Body of pancreas (tissue), 4 donors: ENCODE measurements at regions not wholly inside any gene's neighbourhood (a gene's known extent, or its start where the extent isn't known, plus 50 kb on each side); places are given as distances from the start of the nearest gene placed in this dataset.

Experiments used
- ATAC-seq: fragments of 150-250 bp; one replicate; pipeline ENCODE4 v1.9.1; 2016
- DNase-seq, 4 donors: peaks; one replicate each; pipeline ENCODE4 v3.0.0-alpha.2; 2019
- H3K27ac ChIP-seq, 4 donors: fragments of 200-600 bp; sonication (generic); 1 replicate in 3 of 4; 2 replicates in 1 of 4; pipeline versions ENCODE4 v1.5.1 to v1.6.1; 2016 to 2019; ENCODE audit warnings: mild to moderate bottlenecking in 1 of 4, mixed read lengths in 1 of 4, moderate library complexity in 1 of 4
- H3K27me3 ChIP-seq, 2 donors: fragments of 200-600 bp; sonication (generic); one replicate each; pipeline ENCODE4 v1.6.0; 2016; ENCODE audit warnings: mild to moderate bottlenecking in 1 of 2
- H3K36me3 ChIP-seq, 2 donors: fragments of 200-600 bp; sonication (generic); replicated peaks in 1 of 2; 2 replicates each; pipeline ENCODE4 v1.5.1; 2016; ENCODE audit warnings: low read depth in 2 of 2; ENCODE audit not compliant: insufficient read depth in 1 of 2
- H3K4me1 ChIP-seq: fragments of 200-600 bp; sonication (generic); one replicate; pipeline ENCODE4 v1.6.0; 2016
- H3K4me3 ChIP-seq, 2 donors: fragments of 200-600 bp; sonication (generic); 1 replicate in 1 of 2; 2 replicates in 1 of 2; pipeline ENCODE4 v1.5.1; 2016 to 2019
- H3K9me3 ChIP-seq, 3 donors: fragments of 200-600 bp; sonication (generic); 1 replicate in 2 of 3; 2 replicates in 1 of 3; pipeline ENCODE4 v1.5.1; 2016
- POLR2A ChIP-seq, 3 donors: fragments of 450-650 bp; IDR thresholded peaks; one replicate each; pipeline ENCODE4 v1.6.1; 2016; ENCODE audit warnings: antibody characterized with exemption in 3 of 3, mild to moderate bottlenecking in 2 of 3
- WGBS, 2 donors: methylation state at CpG; one replicate each; pipeline ENCODE4 v1.1.5; 2017; 5-methylcytosine and 5-hydroxymethylcytosine counted together
- intact Hi-C: fragments of 100-400 bp; cut with DNase I; formaldehyde crosslinking; loops from one replicate; pipeline ENCODE4 v1.15.1; 2023
- TF ChIP-seq, protein P1 (sequence below), 7 experiments: fragments of 450-650 bp in 4 of 7; fragments of 200-600 bp in 3 of 7; sonication (generic) in 3 of 7; IDR thresholded peaks; one replicate each; pipeline ENCODE4 v1.5.1; 2016 to 2019; ENCODE audit warnings: antibody characterized with exemption in 7 of 7

- H3K4me1 ChIP-seq: peaks cover 4% of the 10 kb centered on the region
- intact Hi-C loops: no loop called here
- no peak for ATAC-seq
- no peak for DNase-seq
- no peak overlapping the region for H3K27ac ChIP-seq
- H3K36me3 ChIP-seq: no peaks in the 10 kb centered on the region
- no peak for TF ChIP-seq POLR2A (IDR thresholded peaks at IDR 0.05)
- TF ChIP-seq, protein P1, sequence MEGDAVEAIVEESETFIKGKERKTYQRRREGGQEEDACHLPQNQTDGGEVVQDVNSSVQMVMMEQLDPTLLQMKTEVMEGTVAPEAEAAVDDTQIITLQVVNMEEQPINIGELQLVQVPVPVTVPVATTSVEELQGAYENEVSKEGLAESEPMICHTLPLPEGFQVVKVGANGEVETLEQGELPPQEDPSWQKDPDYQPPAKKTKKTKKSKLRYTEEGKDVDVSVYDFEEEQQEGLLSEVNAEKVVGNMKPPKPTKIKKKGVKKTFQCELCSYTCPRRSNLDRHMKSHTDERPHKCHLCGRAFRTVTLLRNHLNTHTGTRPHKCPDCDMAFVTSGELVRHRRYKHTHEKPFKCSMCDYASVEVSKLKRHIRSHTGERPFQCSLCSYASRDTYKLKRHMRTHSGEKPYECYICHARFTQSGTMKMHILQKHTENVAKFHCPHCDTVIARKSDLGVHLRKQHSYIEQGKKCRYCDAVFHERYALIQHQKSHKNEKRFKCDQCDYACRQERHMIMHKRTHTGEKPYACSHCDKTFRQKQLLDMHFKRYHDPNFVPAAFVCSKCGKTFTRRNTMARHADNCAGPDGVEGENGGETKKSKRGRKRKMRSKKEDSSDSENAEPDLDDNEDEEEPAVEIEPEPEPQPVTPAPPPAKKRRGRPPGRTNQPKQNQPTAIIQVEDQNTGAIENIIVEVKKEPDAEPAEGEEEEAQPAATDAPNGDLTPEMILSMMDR (IDR thresholded peaks at IDR 0.05): no peak
- H3K4me3 ChIP-seq: no peak overlapping the region
- H3K9me3 ChIP-seq: no peaks in the 10 kb centered on the region
- H3K27me3 ChIP-seq: no peaks in the 10 kb centered on the region
- WGBS, 2 donors: 91 to 92% methylated on average over 4 of the region's 4 CpGs
Observed at GRCh38 chr6:134506162-134506561, 188.2 kb upstream of the SGK1 start.

- Histone ChIP-seq H3K9me3 (no peaks in the 10 kb centered on the region), H3K4me1 (peaks cover 12% of the 10 kb centered on the region), H3K27me3 (no peaks in the 10 kb centered on the region), H3K36me3 (no peaks in the 10 kb centered on the region), H3K27ac (no peak overlapping the region), H3K4me3 (no peak overlapping the region)
- intact Hi-C loops: no loop called here
- DNase-seq: no peak
- TF ChIP-seq POLR2A (IDR thresholded peaks at IDR 0.05): no peak
- TF ChIP-seq, protein P1 (IDR thresholded peaks at IDR 0.05): no peak
- 88 to 89% methylated on average over 7 of the region's 7 CpGs for WGBS, 2 donors
- ATAC-seq: no peak
Observed at GRCh38 chr6:134503585-134504281, 185.8 kb upstream of the SGK1 start.

- no peaks in the 10 kb centered on the region for H3K9me3 ChIP-seq
- H3K4me1 ChIP-seq: peaks cover 12% of the 10 kb centered on the region
- DNase-seq (peak in 1 of 4 donors; percentile 38), ATAC-seq (no peak)
- intact Hi-C loops: no loop called here
- peak overlapping the region in 2 of 4 donors; percentile 24 to 33 for H3K27ac ChIP-seq
- no peaks in the 10 kb centered on the region for H3K36me3 ChIP-seq
- no peaks in the 10 kb centered on the region for H3K27me3 ChIP-seq
- WGBS, 2 donors: 53 to 73% methylated on average over 12 of the region's 12 CpGs
- no peak for TF ChIP-seq POLR2A (IDR thresholded peaks at IDR 0.05)
- TF ChIP-seq, protein P1 (IDR thresholded peaks at IDR 0.05): no peak
- H3K4me3 ChIP-seq: no peak overlapping the region
Observed at GRCh38 chr6:134502614-134503549, 185.0 kb upstream of the SGK1 start.

GRCh38 chr6:134495890-134496248 lies 178.0 kb upstream of the SGK1 start:
- DNase-seq (no peak), ATAC-seq (no peak)
- no peaks in the 10 kb centered on the region for H3K9me3 ChIP-seq
- no peak overlapping the region for H3K4me3 ChIP-seq
- no peak for TF ChIP-seq POLR2A (IDR thresholded peaks at IDR 0.05)
- TF ChIP-seq, protein P1 (IDR thresholded peaks at IDR 0.05): no peak
- peaks cover 12% of the 10 kb centered on the region for H3K4me1 ChIP-seq
- 67 to 88% methylated on average over 9 of the region's 9 CpGs for WGBS, 2 donors
- no peaks in the 10 kb centered on the region for H3K27me3 ChIP-seq
- no peak overlapping the region for H3K27ac ChIP-seq
- intact Hi-C loops: no loop called here
- H3K36me3 ChIP-seq: no peaks in the 10 kb centered on the region
